ENCODE measurements at regions not wholly inside any gene's neighbourhood (a gene's known extent, or its start where the extent isn't known, plus 50 kb on each side); places are given as distances from the start of the nearest gene placed in this dataset.

DNA sequence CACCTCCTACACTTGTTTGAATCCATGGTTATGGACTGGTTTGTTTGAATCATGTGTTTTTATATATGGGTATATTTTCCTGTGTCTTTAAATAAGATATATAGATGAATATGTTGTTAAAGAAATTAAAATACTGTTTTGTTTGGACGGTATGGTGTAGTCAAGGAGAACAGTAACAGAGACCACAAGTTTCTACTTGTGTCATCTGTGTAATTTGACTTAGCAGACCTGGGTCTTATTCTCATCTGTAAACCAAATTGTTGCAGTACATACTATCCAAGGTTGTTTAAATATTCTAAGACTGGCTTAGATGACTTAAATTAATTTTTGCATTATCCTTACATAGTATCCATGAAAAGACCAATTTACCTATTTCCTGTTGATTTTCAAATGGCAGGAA, 361.1 kb upstream of the SLITRK1 start:
- TF ChIP-seq PAX5 (IDR thresholded peaks at IDR 0.05; ENCODE audit: insufficient read depth, low read length, severe bottlenecking): no peak
- TF ChIP-seq SPI1 (IDR thresholded peaks at IDR 0.05; ENCODE audit: low read depth, low read length): no peak
- FAIRE-seq (no peak), DNase-seq (ENCODE audit: insufficient read length, low spot score) (no peak)

- no peak for TF ChIP-seq SPI1 (IDR thresholded peaks at IDR 0.05; ENCODE audit: low read depth, low read length)
- TF ChIP-seq POLR2A (IDR thresholded peaks at IDR 0.05; ENCODE audit: low read depth, low read length): no peak
- no peak for TF ChIP-seq PAX5 (IDR thresholded peaks at IDR 0.05; ENCODE audit: insufficient read depth, low read length, severe bottlenecking)
- TF ChIP-seq POU2F2 (IDR thresholded peaks at IDR 0.05; ENCODE audit: low read depth, low read length): no peak
- TF ChIP-seq POLR2AphosphoS5 (IDR thresholded peaks at IDR 0.05; ENCODE audit: low read depth, low read length): no peak
- TF ChIP-seq TAF1 (IDR thresholded peaks at IDR 0.05; ENCODE audit: low read depth, low read length): no peak
- DNase-seq (ENCODE audit: insufficient read length, low spot score): no peak
- FAIRE-seq: no peak
These were observed 356.8 kb upstream of the SLITRK1 start for GRCh38 chr13:84239032-84239431.

DNA sequence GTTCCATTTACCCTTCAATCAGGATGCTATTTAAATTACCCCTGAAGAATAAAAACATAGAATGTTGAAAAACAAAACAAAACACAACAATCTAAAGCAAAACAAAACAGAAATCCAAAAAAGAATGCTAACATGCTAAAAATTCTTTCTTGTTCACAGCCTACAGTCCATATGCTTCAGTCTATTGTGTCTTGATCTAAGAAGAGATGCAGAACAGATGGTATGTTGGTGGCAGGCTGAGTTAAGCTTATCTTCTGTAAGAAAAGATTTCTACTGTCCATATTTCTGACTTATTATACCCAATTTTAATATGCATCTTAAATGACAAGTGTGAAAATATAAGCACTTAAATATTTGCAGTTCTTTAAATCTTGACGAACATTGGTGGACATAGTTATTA, 356.1 kb upstream of the SLITRK1 start:
- DNase-seq (ENCODE audit: insufficient read length, low spot score) (no peak), FAIRE-seq (no peak)
- TF ChIP-seq SPI1 (IDR thresholded peaks at IDR 0.05; ENCODE audit: low read depth, low read length): no peak
- no peak for TF ChIP-seq POU2F2 (IDR thresholded peaks at IDR 0.05; ENCODE audit: low read depth, low read length)
- TF ChIP-seq POLR2A (IDR thresholded peaks at IDR 0.05; ENCODE audit: low read depth, low read length): no peak
- TF ChIP-seq POLR2AphosphoS5 (IDR thresholded peaks at IDR 0.05; ENCODE audit: low read depth, low read length): no peak
- no peak for TF ChIP-seq PAX5 (IDR thresholded peaks at IDR 0.05; ENCODE audit: insufficient read depth, low read length, severe bottlenecking)
- no peak for TF ChIP-seq TAF1 (IDR thresholded peaks at IDR 0.05; ENCODE audit: low read depth, low read length)

GRCh38 chr13:84237143-84237542, 354.9 kb upstream of the SLITRK1 start:
- no peak for FAIRE-seq
- no peak for DNase-seq (ENCODE audit: insufficient read length, low spot score)
- no peak for TF ChIP-seq POLR2A (IDR thresholded peaks at IDR 0.05; ENCODE audit: low read depth, low read length)
- TF ChIP-seq TAF1 (IDR thresholded peaks at IDR 0.05; ENCODE audit: low read depth, low read length): no peak
- no peak for TF ChIP-seq POU2F2 (IDR thresholded peaks at IDR 0.05; ENCODE audit: low read depth, low read length)

GRCh38 chr13:84234416-84234815, 352.1 kb upstream of the SLITRK1 start:
- FAIRE-seq: no peak
- no peak for TF ChIP-seq POU2F2 (IDR thresholded peaks at IDR 0.05; ENCODE audit: low read depth, low read length)
- TF ChIP-seq TAF1 (IDR thresholded peaks at IDR 0.05; ENCODE audit: low read depth, low read length): no peak
- TF ChIP-seq POLR2AphosphoS5 (IDR thresholded peaks at IDR 0.05; ENCODE audit: low read depth, low read length): no peak
- TF ChIP-seq POLR2A (IDR thresholded peaks at IDR 0.05; ENCODE audit: low read depth, low read length): no peak
- TF ChIP-seq SPI1 (IDR thresholded peaks at IDR 0.05; ENCODE audit: low read depth, low read length): no peak
- no peak for TF ChIP-seq PAX5 (IDR thresholded peaks at IDR 0.05; ENCODE audit: insufficient read depth, low read length, severe bottlenecking)
- DNase-seq (ENCODE audit: insufficient read length, low spot score): no peak

GRCh38 chr13:84230568-84230967, 348.3 kb upstream of the SLITRK1 start:
- no peak for TF ChIP-seq TAF1 (IDR thresholded peaks at IDR 0.05; ENCODE audit: low read depth, low read length)
- no peak for TF ChIP-seq POLR2AphosphoS5 (IDR thresholded peaks at IDR 0.05; ENCODE audit: low read depth, low read length)
- no peak for TF ChIP-seq PAX5 (IDR thresholded peaks at IDR 0.05; ENCODE audit: insufficient read depth, low read length, severe bottlenecking)
- DNase-seq (ENCODE audit: insufficient read length, low spot score) (no peak), FAIRE-seq (no peak)

- FAIRE-seq (no peak), DNase-seq (ENCODE audit: insufficient read length, low spot score) (no peak)
- TF ChIP-seq TAF1 (IDR thresholded peaks at IDR 0.05; ENCODE audit: low read depth, low read length) (no peak), POLR2AphosphoS5 (IDR thresholded peaks at IDR 0.05; ENCODE audit: low read depth, low read length) (no peak), PAX5 (IDR thresholded peaks at IDR 0.05; ENCODE audit: insufficient read depth, low read length, severe bottlenecking) (no peak)
These were observed 328.8 kb upstream of the SLITRK1 start for GRCh38 chr13:84211048-84211447.

DNA sequence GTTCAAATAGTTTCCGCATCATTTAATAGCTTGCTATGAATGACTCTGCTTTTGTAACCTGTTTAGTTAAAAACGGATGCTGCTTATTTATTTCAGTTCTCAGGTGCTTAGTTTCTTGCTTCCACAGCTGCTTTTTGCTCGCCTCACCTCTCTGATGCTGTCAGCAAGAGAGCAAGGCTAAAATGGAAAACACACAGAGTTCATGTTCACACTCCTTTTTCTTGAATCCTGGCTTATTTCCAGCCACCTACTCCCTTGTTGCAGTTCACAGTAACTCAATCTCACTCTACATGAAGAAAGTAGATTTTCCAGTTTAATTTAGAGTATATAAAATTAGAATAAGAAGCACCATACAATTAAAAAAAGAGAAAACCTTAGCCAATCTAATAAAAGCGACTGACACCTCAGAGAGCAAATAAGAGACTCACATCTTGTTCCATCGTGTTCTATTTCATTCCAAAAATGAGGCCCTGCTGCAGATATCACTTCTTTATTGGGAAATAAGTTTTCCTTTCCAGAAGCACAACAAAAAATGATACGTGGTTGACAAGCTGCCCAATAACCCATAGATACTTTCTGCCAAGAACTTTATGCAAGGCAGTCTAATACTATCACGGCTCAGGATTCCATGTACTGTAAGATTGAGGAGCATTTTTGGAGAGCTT, 326.1 kb upstream of the SLITRK1 start:
- TF ChIP-seq PAX5 (IDR thresholded peaks at IDR 0.05; ENCODE audit: insufficient read depth, low read length, severe bottlenecking) (no peak), SPI1 (IDR thresholded peaks at IDR 0.05; ENCODE audit: low read depth, low read length) (no peak), POLR2AphosphoS5 (IDR thresholded peaks at IDR 0.05; ENCODE audit: low read depth, low read length) (no peak), POLR2A (IDR thresholded peaks at IDR 0.05; ENCODE audit: low read depth, low read length) (no peak), POU2F2 (IDR thresholded peaks at IDR 0.05; ENCODE audit: low read depth, low read length) (no peak), TAF1 (IDR thresholded peaks at IDR 0.05; ENCODE audit: low read depth, low read length) (no peak)
- DNase-seq (ENCODE audit: insufficient read length, low spot score) (no peak), FAIRE-seq (no peak)

DNA sequence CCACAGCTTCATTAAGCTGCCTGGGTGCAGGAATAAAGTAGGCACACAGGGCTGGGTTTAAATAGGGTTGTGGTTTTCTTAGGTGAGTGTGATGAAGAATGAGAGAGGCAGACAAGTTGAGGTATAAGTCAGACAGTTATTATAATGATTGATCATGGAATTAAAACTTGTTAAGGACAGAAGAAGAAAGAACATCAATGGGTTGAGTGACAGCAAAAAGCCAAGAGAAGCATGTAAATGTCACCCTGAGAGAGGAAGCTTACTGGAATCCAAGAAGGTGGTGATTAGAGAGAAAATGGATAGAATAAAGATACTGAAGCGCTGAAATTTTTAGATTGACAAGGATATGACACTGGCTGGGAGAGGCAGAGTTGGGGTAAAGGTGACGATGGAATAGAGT, 325.2 kb upstream of the SLITRK1 start:
- no peak for TF ChIP-seq POLR2AphosphoS5 (IDR thresholded peaks at IDR 0.05; ENCODE audit: low read depth, low read length)
- no peak for TF ChIP-seq SPI1 (IDR thresholded peaks at IDR 0.05; ENCODE audit: low read depth, low read length)
- no peak for TF ChIP-seq TAF1 (IDR thresholded peaks at IDR 0.05; ENCODE audit: low read depth, low read length)
- DNase-seq (ENCODE audit: insufficient read length, low spot score) (no peak), FAIRE-seq (no peak)

GRCh38 chr13:84200971-84201370, 318.7 kb upstream of the SLITRK1 start:
- TF ChIP-seq SPI1 (IDR thresholded peaks at IDR 0.05; ENCODE audit: low read depth, low read length) (no peak), PAX5 (IDR thresholded peaks at IDR 0.05; ENCODE audit: insufficient read depth, low read length, severe bottlenecking) (no peak)
- no peak for FAIRE-seq
- DNase-seq (ENCODE audit: insufficient read length, low spot score): no peak

- DNase-seq (ENCODE audit: insufficient read length, low spot score) (no peak), FAIRE-seq (no peak)
- TF ChIP-seq SPI1 (IDR thresholded peaks at IDR 0.05; ENCODE audit: low read depth, low read length): no peak
- TF ChIP-seq POU2F2 (IDR thresholded peaks at IDR 0.05; ENCODE audit: low read depth, low read length): no peak
- TF ChIP-seq POLR2A (IDR thresholded peaks at IDR 0.05; ENCODE audit: low read depth, low read length): no peak
- no peak for TF ChIP-seq POLR2AphosphoS5 (IDR thresholded peaks at IDR 0.05; ENCODE audit: low read depth, low read length)
- TF ChIP-seq PAX5 (IDR thresholded peaks at IDR 0.05; ENCODE audit: insufficient read depth, low read length, severe bottlenecking): no peak
- no peak for TF ChIP-seq TAF1 (IDR thresholded peaks at IDR 0.05; ENCODE audit: low read depth, low read length)
These were observed 309.9 kb upstream of the SLITRK1 start for GRCh38 chr13:84192125-84192524.

All from GM12891 (cell line).